NB4 (cell line): ENCODE measurements at regions not wholly inside any gene's neighbourhood (a gene's known extent, or its start where the extent isn't known, plus 50 kb on each side); places are given as distances from the start of the nearest gene placed in this dataset.

Source experiments
- MAX ChIP-seq: IDR thresholded peaks from 2 replicates; pipeline ENCODE4 v1.6.1; 2011; ENCODE audit warnings: low read depth, low read length
- POLR2A ChIP-seq: IDR thresholded peaks from 2 replicates; pipeline ENCODE4 v1.6.1; 2011; ENCODE audit warnings: mild to moderate bottlenecking; ENCODE audit not compliant: insufficient read length; ENCODE audit errors: extremely low read depth
- TF ChIP-seq, protein P1 (sequence below): IDR thresholded peaks from one replicate; pipeline ENCODE4 v1.5.1; 2012; ENCODE audit warnings: low read depth, low read length

DNA sequence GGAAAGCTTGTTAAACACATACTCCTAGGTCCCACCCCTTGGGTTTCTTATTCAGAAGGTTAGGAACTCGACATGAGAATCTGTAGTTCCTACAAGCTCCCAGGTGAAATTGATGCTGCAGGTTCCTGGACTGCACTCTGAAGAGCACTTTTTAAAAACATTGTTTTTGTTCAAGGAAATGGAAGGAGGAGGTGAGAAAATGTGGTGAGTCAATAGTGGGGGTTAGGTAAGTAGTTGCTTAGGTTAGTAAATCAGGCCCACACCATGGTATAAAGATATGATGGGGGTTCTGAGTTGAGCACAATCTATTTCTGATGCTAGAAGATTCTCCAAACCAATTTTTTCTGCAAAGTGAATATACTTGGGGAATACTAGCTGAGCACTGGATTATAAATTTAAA, 450.3 kb downstream of the CCDC91 start:
- no peak for TF ChIP-seq POLR2A
- TF ChIP-seq, protein P1, sequence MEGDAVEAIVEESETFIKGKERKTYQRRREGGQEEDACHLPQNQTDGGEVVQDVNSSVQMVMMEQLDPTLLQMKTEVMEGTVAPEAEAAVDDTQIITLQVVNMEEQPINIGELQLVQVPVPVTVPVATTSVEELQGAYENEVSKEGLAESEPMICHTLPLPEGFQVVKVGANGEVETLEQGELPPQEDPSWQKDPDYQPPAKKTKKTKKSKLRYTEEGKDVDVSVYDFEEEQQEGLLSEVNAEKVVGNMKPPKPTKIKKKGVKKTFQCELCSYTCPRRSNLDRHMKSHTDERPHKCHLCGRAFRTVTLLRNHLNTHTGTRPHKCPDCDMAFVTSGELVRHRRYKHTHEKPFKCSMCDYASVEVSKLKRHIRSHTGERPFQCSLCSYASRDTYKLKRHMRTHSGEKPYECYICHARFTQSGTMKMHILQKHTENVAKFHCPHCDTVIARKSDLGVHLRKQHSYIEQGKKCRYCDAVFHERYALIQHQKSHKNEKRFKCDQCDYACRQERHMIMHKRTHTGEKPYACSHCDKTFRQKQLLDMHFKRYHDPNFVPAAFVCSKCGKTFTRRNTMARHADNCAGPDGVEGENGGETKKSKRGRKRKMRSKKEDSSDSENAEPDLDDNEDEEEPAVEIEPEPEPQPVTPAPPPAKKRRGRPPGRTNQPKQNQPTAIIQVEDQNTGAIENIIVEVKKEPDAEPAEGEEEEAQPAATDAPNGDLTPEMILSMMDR: no peak
- no peak for TF ChIP-seq MAX
